Activated gamma-delta T cell treated with Interleukin-2 at 50 U/mL for 16 hours (primary cell): ENCODE measurements at regions not wholly inside any gene's neighbourhood (a gene's known extent, or its start where the extent isn't known, plus 50 kb on each side); places are given as distances from the start of the nearest gene placed in this dataset.

Experiments
- DNase-seq: peaks from one replicate; pipeline ENCODE4 v3.0.0-alpha.2; 2020

DNA sequence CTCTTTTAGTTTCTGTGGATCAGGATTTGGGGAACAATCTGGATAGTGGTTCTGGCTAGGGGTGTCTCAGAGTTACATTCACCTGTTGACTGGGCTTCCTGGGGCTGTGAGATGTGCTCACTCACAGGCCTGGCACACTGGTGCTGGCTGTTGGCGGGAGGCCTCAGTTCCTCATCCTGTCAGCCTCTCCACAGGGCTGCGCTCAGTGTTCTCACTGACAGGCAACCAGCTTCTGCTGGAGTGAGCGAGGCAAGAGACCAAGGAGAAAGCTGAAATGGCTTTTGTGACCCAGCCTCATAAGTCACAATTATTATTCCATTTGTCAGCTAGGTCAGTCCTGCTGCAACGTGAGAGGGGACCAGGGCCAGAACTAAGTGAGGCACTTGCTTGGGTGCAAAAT is 180.6 kb upstream of the GLI2 start:
- DNase-seq: no peak

- no peak for DNase-seq
Measured at GRCh38 chr2:120556911-120557310, 178.8 kb upstream of the GLI2 start.

DNA sequence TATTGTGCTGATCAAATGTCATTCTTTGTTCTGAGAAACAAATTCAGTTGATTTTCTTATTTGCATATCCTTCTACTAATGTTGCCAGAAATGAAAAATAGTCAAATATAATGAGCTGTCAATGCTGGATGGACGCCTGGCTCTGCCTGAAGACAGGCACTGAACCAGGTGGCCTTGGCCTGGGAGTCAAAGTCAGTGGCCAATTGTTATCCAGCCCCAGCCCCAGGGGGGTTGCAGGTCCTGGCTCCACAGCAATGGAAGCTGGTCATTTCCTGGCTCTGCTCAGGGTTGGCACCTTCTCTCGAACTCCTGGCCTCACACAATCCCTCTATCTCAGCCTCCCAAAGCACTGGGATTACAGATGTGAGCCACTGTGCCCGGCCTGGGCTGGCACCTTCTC is 176.8 kb upstream of the GLI2 start:
- DNase-seq: no peak

- no peak for DNase-seq
Measured at GRCh38 chr2:120559401-120559800, 176.3 kb upstream of the GLI2 start.

DNA sequence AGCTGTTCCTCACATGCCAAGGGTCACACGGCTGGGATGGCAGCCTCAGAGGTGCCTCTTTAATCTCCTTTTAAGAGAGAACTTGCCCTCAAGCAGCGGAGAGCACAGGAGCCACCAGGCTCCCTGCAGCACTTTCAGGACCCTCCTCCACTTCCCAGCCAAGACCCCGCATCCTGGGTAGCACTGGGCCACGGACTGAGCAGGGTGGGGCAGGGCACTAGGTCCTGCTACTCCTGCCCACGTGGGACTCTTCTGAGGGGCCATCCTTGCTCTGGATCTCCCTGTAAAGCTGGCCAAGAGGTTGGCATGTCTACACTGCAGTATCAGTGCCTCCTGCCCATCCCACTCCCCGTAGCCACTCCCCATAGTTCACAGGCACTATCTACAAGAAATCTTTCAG is 175.3 kb upstream of the GLI2 start:
- no peak for DNase-seq

- DNase-seq: no peak
Measured at GRCh38 chr2:120561379-120562035, 174.2 kb upstream of the GLI2 start.

DNA sequence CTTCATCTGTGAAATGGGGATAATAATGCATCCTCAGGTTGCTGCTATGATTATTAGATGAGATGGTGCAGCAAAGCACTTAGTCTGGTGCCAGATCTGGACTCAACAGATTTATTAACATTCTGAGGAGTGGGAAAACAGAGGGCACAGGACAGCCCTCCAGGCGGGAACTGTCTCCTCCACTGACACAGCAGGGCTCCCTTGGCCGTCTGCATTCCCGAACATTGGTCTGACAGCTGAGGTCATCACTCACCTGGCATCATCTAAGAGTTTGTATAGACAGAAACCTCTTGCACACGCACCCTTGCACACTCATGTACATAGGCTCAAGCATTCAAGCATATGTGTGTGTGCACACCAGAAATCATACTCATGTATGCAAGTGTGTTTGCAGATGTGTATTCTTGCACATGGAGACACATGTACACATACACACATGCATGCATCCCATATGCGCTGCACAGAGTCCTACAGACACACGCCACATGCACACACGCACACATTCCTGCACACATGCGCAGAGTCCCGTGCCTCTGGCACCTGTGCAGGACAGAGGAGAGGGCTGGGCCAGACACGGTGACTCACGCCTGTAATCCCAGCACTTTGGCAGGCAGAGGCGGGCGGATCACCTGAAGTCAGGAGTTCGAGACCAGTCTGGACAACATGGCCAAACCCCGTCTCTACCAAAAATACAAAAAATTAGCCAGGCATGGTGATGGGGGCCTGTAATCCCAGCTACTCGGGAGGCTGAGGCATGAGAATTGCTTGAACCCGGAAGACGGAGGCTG is 173.3 kb upstream of the GLI2 start:
- DNase-seq: no peak

- DNase-seq: no peak
Measured at GRCh38 chr2:120563616-120564015, 172.1 kb upstream of the GLI2 start.

DNA sequence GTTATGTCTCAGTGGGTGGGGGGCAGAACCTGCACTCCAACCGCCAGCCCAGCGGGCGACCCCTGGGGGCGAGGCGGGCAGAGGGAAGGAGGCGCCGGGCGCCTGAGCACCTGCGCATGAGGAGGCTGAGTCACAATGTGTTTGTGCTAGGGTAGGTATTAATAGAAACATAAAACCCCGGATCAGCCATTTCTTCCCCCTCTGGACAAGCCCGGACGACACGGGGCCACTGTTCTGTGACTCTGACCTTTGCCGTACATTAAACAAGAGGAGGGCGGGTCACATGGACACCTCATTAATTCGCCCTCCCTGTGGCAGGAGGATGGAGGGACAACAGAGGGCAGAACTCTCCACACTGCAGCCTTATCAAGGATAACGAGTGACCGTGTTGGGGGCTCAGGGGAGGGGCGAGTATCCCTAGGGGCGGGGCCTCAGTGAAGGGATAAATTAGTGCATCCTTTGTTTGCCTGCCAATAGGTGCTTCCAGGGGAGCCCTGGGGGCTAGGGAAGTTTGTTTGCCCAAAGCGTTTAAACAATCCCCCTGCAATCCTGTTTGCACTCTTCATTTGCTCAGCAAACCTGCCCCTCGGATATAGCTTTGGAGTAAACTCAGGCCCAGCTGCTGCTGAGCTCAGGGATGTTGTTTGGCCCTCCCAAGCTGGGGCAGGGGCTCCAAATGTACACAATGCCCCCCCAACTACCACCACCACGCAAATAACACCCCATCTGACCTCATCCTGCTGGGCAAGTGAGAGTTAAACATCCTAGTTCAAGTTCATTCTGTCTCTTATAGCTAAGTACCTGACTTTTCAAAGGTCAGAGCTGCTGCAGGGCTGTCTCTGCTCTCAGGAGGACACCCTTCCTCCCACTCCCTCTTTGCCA is 171.2 kb upstream of the GLI2 start:
- DNase-seq: no peak

- DNase-seq: no peak
Measured at GRCh38 chr2:120565095-120565460, 170.6 kb upstream of the GLI2 start.

- no peak for DNase-seq
Measured at GRCh38 chr2:120565929-120566328, 169.7 kb upstream of the GLI2 start.

GRCh38 chr2:120566331-120567035 is 169.2 kb upstream of the GLI2 start:
- DNase-seq: no peak

DNA sequence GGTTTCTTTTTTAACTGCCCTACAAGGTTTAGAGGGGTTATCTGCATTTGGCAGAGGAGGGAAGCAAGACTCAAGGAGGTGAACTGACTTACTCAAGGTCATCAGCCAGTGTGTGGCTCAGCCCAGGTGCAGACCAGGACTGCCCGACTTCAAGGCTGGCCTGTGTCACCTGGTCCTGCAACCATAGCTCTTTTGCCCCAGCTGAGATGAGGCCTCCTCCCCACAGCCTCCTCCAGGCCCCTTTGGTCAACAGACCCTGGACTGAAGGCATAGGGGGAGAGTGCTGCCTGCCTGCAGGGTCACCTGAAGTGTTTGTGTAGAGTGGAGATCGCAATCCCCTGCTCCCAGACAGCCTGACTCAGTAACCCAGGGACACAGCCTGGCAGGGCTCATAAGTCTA is 168.5 kb upstream of the GLI2 start:
- DNase-seq: no peak

- no peak for DNase-seq
Measured at GRCh38 chr2:120568089-120568974, 167.3 kb upstream of the GLI2 start.

DNA sequence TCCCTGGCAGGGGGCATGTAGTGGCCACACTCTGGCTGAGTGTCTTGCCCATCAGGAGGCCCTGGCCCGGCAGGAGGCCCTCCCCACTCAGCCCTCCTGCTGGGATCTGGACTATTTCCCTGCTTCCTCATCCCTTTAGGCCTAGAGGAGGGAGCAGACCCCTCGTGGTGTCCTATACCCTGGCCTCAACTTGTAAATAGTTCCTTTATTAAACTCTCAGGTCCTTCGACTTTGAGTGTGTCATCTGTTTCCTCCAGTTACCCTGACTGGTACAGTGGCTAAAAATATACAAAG is 166.7 kb upstream of the GLI2 start:
- no peak for DNase-seq

DNA sequence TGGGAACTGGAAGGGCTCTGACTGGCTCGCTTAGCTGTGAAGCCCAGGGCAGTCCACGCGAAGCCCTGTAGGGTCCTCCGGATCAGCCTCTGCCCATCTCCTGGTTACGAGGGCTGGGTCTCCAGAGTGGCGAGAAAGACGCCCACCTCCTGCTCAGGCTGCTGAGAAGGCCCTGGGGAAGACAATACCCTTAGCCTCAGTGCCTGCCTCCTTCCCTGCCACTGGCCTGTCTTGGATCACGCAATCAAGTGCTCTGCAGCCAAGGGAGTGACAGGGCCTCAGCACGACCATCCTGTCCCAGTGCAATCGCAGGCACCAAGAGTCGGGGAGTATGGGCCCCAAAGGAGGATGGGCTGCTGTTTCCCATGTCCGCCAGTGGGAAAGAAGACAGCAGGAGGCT is 165.7 kb upstream of the GLI2 start:
- no peak for DNase-seq

GRCh38 chr2:120570546-120570945 is 165.1 kb upstream of the GLI2 start:
- no peak for DNase-seq

DNA sequence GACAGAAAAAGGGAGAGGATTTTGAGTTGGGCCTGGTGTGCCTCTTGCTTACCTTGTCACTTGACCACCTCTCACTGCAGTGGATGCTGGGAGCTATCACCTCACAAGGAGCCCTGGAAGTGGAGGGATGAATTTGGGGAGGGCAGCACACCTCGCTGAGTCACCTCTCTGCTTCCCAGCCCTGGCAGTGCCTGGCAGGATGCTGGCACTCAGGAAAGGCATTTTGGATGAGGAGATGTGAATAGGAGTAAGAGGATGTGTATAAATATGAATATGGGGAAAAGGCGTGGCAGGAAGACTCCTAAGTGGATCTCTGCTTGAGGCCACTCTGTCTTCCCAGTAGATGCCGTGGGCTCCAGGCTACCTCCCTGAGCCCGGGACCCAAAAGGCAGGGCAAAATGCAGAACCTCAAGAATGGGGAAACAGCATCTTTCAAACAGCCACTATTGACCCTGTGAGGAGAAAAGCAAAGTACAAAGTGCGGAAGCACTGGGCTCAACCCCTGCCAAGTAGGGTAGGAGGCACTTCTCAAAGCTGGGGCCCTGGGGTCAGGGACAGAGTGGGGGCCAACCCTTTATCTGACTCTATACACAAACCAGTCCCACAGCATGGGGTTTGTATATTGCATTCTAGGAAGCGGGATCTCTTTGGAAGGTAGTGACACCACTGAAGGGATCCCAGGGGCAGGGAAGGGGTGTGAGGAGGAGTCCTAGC is 164.5 kb upstream of the GLI2 start:
- DNase-seq: no peak

DNA sequence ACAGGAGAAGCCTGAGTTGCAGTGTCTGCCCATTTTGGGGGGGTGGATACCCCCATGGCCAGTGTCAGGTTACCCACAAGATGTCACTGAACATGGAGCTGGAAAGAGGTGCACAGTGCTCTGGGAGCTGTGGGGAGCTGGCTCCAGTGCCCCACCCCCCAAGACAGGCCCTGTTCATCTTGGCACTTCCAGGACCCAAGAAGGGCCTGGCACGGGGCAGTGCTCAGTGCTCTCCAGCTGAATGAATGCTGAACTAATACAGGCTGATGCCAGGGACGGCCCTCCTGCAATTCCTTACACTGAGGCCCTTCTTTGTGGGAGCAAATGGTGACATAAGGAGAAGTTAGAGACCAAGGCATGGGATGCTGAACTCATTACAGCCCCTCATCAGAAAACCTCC is 163.4 kb upstream of the GLI2 start:
- no peak for DNase-seq

DNA sequence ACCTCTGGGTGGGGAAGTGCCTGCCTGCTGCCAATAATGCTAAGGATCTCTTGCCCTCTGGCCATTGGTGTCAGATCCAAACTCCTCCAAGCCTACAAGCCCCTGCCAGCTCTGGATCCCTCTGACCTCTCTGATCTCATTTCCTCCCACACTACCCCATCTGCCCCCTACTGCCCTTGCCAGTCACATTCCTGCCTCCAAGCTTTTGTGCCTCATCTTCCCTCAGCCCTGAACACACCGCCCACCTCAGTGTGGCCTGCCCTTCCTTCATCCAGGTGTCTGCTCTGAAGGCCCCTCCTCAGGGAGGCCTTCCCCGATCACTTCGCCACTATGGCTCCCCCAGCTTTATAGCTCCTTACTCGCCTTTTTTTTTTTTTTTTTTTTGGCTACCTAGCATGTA is 161.0 kb upstream of the GLI2 start:
- no peak for DNase-seq

DNA sequence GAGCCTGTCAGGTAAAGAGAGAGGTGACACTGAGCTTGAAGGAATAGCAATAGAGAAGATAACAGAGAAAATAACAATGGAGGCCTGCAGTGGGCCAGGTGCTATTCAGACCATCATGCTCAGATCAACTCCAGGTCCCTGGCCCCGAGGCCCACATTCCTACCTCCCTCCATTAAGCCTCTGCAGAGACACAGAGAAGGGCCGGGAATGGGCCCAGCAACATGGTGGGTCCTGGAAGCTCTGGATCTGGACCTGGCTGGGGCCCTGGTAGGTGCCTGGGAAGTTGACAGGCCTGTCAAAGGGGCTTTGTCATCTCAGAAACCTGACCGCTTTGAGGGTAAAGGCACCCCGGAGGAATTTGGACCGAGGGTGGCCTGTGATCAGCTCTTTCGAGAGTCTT is 159.7 kb upstream of the GLI2 start:
- DNase-seq: no peak
